AML-193 (cell line): ENCODE measurements at regions not wholly inside any gene's neighbourhood (a gene's known extent, or its start where the extent isn't known, plus 50 kb on each side); places are given as distances from the start of the nearest gene placed in this dataset.

Experiments
- DNase-seq, 2 experiments: peaks; one replicate each; lab custom pipeline; 2025; lab: John Stamatoyannopoulos, UW

- no peak for DNase-seq
Observed at GRCh38 chr14:22416193-22416592, 172.8 kb downstream of the DAD1 start.

GRCh38 chr14:22415605-22415959 is 173.4 kb downstream of the DAD1 start:
- DNase-seq = no peak

DNA sequence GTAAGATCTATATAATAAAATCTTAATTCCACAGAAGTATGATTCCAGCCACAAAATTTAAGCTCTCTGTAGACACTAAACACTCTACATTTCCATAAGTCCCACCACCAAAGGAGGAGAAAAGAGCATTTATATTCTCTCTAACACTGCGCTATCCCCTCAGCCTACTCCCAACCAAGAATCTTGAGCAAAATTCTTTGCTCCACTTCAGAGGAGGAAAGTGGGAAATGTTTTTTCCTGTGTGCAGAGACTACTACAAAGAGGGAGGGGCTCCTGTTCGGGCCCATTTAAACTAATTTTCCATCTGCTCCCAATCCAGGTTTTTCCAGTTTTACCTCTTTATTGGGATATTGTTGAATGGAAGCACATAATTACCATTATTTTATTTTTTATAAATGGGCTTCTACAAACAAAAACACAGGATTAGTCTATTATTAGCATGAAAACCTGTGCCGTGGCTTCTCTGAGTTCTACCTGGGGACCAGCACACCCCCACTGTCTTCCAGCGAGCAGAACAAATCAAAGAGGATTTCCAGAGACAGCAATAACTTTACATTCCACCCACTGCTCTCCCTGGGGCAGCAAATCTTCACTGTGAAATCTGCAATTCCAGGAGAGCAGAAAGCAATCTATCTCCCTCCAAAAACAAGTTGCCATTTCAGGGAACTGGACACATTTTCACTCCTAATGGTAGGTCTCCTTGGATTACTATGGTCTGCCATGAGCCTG is 174.0 kb downstream of the DAD1 start:
- DNase-seq = no peak

GRCh38 chr14:22412926-22413411 is 176.1 kb downstream of the DAD1 start:
- no peak for DNase-seq

- no peak for DNase-seq
Observed at GRCh38 chr14:22411398-22412055, 177.5 kb downstream of the DAD1 start.

GRCh38 chr14:22410497-22410896 is 178.5 kb downstream of the DAD1 start:
- DNase-seq = no peak

GRCh38 chr14:22409006-22409405 is 180.0 kb downstream of the DAD1 start:
- no peak for DNase-seq

GRCh38 chr14:22408547-22408946 is 180.5 kb downstream of the DAD1 start:
- DNase-seq = no peak

GRCh38 chr14:22407033-22407432 is 182.0 kb downstream of the DAD1 start:
- no peak for DNase-seq

GRCh38 chr14:22405201-22405600 is 183.8 kb downstream of the DAD1 start:
- DNase-seq = no peak

DNA sequence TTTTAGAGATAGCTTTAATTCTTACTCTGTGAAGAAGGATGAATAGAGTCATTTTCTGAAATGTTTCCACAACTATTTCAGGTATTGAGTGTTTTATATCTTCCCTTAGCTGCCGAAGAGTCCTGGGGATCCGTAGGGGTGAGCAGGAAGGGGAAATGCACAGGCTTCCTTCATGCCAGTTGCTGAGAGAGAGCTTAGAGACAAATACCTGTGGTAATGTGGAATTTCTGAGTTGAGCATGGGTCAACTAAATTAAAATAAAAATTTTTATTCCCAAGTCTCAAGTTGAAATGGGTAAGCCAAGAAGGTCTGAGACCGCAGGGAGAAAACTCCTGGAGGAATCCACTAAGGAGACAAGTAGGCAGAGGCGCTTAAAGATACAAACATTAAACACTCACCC is 185.7 kb downstream of the DAD1 start:
- no peak for DNase-seq

- no peak for DNase-seq
Observed at GRCh38 chr14:22400655-22401259, 188.3 kb downstream of the DAD1 start.

GRCh38 chr14:22399776-22400175 is 189.2 kb downstream of the DAD1 start:
- no peak for DNase-seq

- DNase-seq = no peak
Observed at GRCh38 chr14:22397221-22397737, 191.7 kb downstream of the DAD1 start.

DNA sequence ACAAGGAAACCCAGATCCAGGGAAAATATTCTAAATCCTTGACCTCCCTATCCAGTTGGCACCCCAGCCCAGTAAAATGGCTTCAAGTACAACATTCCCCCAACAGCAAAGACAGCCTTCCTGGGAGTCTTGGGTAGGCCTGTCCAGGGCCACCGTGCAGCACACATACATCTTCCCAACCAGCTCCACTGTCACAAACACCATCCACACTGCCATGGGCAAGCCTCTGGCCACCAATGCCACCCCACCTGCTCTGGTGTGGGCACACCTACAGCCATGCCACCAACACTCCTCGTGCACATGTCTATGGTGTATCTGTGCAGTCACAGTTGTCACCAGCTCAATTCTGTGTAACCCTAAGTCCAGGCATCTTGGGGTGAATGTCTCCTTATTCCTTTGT is 193.2 kb downstream of the DAD1 start:
- no peak for DNase-seq

DNA sequence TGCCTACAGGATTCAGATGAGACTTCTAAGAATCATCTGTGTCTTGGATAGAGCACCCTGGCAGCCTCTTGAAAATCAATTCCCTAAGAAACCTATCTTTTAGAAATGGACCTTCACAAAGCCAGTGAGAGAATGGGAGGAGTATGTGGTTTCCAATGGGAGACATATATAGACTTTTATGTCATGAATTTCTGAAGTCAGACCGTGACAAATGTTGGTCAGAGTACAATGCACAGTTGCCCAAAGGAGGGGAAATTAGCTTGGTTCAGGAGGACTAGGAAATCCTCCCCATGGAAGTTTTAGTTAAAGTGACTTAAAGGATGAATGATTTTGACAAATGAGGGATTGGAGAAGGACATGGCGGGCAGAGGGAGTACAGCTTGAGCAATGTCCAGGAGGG is 194.4 kb downstream of the DAD1 start:
- no peak for DNase-seq

- no peak for DNase-seq
Observed at GRCh38 chr14:22393796-22394195, 195.2 kb downstream of the DAD1 start.

DNA sequence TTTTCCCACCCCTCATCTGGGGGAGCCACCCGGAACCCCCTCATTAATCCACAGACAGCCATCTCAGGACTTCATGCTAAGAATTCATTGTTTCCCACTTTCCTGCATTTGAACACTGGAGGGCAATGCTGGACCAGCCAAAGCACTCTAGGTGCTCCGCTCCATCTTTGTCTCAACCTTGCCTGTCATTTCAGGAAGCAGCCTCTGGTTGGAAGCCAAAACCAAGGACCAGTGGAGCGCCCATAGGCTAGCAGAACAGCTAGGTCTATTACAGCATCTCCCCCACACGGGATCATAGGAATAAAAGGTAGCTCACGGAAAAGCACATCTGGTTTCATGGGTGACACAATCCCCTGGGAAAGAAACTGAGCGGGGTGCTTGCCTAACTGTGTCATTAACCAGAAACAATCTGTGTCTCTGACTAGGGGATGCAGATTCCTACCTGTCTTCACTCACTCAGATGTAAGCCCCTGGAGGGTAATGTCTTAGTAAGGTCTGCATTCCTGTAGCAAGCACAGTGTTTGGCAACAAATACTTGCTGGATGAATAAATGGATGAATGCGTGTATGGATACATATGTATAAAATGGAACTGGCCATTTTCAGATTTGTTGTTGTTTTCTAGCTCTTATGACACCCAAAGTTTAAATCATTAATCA is 197.0 kb downstream of the DAD1 start:
- DNase-seq = peak; percentile 82 to 85

DNA sequence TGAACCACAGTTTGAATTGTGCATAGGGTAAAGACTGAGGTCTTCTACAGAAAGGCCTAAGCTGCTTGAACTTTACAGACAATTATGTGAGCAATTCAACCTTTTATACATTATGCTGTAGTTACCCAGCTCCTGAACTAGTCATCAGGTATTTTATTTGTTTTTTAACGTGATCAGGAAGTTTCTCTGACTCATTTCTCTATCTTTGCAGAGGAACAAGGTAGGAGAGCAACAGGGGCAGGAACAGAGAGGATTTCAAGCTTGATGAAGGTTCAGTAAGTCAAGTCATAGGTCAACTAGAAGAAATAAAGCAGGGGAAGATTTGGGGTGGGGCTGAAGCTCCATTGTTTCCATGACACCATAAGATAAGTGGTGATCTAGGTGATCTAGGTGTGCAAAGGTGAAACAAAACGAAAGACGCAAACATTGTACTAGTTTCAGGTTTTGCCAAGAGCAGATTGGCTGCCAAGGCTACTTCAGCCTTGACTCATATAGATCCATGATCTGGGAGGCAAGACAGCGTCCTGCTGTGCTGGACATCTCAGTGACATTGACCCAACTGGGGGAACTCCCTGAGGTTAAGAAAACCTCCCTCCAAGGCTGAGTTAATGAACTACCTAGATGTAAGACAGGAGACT is 198.1 kb downstream of the DAD1 start:
- DNase-seq = no peak

DNA sequence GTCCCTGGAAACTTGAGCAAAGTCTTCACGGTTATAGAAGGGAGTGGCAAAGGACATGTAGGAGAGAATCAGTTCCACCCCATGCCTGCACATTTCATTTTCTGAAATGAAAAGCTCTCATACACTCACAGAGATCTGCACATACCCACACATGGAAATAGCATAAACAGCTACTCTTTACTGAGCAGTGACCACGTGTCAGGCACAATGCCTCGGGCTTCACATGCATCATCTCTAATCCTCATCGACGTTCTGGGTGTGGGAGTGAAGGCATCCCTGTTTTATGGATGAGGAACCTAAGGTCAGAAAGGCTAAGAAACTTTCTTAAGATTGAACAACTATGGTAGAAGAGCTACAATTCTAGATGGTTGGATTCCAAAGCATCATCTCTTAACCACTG is 198.8 kb downstream of the DAD1 start:
- DNase-seq = no peak

DNA sequence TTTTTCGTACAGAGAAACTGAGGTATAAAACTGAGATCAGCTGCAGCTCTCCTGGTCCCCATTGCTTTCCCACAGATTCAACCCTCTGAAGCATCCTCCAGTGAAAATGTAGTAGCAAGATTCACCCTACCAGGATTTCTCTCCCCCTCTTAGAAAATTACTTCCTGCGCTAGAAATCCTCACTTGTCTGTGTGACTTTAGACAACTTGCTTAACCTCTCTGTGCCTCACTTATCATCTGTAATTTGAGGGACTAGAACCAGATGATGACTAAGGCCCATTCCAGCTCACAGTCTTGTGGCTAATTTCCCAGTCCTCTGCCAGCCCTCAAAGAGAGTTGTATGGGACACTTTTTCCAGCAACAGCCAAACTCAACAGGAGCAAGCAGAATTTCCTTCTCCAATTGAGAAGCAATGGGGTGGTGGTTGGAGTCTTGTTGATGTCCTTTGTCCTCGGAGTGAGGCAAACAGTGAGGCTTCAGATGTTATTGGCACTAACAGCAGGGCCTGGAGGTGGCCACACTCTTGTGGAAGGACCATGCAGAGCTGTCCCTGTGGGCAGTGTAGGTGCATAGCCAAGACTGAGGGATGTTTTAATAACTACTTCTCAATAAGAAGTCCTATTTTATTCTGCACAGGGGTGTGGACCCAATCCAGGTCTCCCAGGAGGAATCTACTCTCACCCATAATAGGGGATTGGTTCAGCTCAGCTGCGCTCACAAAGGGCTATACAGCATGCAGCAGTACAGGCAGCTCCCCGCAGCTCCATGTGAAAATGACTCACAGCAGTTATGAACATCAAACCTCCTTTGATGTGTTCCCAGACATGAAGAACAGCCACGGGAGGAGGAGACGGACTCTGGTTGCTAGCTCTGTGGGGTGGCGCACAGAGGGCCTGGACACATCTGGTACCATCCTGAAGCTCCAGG is 200.1 kb downstream of the DAD1 start:
- no peak for DNase-seq
